22Rv1 (cell line): ENCODE measurements at regions not wholly inside any gene's neighbourhood (a gene's known extent, or its start where the extent isn't known, plus 50 kb on each side); places are given as distances from the start of the nearest gene placed in this dataset.

Experiments
- ZFX ChIP-seq: fragments of 450-650 bp; IDR thresholded peaks from 2 replicates; pipeline ENCODE4 v1.6.1; 2017; ENCODE audit warnings: antibody characterized with exemption, borderline replicate concordance
- TF ChIP-seq, protein P1 (sequence below): fragments of 450-650 bp; IDR thresholded peaks from 2 replicates; pipeline ENCODE4 v1.5.1; 2017; ENCODE audit warnings: mild to moderate bottlenecking

DNA sequence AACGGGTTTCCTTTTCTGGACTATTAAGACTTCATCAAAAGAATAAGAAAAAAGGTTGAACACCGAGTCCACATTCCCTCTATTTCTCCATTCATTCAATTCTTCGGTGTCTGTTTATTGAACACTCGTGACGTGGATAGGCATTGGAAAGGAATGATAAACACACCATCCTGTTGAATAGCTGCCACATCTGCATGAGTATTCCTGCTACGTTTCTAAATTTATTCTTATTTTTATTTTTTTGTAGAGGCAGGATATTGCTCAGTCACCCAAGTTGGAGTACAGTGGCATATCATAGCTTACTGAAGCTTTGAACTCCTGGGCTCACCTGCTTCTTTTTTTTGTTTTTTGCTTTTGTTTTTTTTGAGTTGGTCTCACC lies 80.8 kb upstream of the CIBAR2 start:
- TF ChIP-seq, protein P1, sequence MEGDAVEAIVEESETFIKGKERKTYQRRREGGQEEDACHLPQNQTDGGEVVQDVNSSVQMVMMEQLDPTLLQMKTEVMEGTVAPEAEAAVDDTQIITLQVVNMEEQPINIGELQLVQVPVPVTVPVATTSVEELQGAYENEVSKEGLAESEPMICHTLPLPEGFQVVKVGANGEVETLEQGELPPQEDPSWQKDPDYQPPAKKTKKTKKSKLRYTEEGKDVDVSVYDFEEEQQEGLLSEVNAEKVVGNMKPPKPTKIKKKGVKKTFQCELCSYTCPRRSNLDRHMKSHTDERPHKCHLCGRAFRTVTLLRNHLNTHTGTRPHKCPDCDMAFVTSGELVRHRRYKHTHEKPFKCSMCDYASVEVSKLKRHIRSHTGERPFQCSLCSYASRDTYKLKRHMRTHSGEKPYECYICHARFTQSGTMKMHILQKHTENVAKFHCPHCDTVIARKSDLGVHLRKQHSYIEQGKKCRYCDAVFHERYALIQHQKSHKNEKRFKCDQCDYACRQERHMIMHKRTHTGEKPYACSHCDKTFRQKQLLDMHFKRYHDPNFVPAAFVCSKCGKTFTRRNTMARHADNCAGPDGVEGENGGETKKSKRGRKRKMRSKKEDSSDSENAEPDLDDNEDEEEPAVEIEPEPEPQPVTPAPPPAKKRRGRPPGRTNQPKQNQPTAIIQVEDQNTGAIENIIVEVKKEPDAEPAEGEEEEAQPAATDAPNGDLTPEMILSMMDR = no peak
- no peak for TF ChIP-seq ZFX
